ENCODE measurements at regions not wholly inside any gene's neighbourhood (a gene's known extent, or its start where the extent isn't known, plus 50 kb on each side); places are given as distances from the start of the nearest gene placed in this dataset.

- no peak for TF ChIP-seq CTCF (IDR thresholded peaks at IDR 0.05)
- TF ChIP-seq POLR2A (IDR thresholded peaks at IDR 0.05) = no peak
These were observed 1043.2 kb downstream of the BRINP3 start for GRCh38 chr1:189434461-189434860.

Measured in right lobe of liver (tissue), 4 donors.